ENCODE measurements at regions not wholly inside any gene's neighbourhood (a gene's known extent, or its start where the extent isn't known, plus 50 kb on each side); places are given as distances from the start of the nearest gene placed in this dataset.
A peak's percentile ranks its signal among the peaks of the same experiment; 100 is the strongest.
"Not testable (repeated sequence)": the region's sequence is repeated elsewhere in the genome, so short reads cannot be mapped to it uniquely, and the experiment has no call there.

- not testable (repeated sequence) for DNase-seq (ENCODE audit: low spot score)
Observed at GRCh38 chr6:26799903-26800633, 140.5 kb upstream of the ZNF322 start.

- DNase-seq (ENCODE audit: low spot score): not testable (repeated sequence)
Observed at GRCh38 chr6:26803762-26804161, 144.2 kb upstream of the ZNF322 start.

GRCh38 chr6:26811486-26812116, 152.1 kb upstream of the ZNF322 start:
- DNase-seq (ENCODE audit: low spot score): not testable (repeated sequence)

- not testable (repeated sequence) for DNase-seq (ENCODE audit: low spot score)
Observed at GRCh38 chr6:26818640-26819225, 159.2 kb upstream of the ZNF322 start.

GRCh38 chr6:26827965-26828364, 168.4 kb upstream of the ZNF322 start:
- not testable (repeated sequence) for DNase-seq (ENCODE audit: low spot score)

GRCh38 chr6:26829480-26829879, 169.9 kb upstream of the ZNF322 start:
- not testable (repeated sequence) for DNase-seq (ENCODE audit: low spot score)

GRCh38 chr6:26830992-26831391, 171.4 kb upstream of the ZNF322 start:
- DNase-seq (ENCODE audit: low spot score): not testable (repeated sequence)

GRCh38 chr6:26835707-26836106, 176.2 kb upstream of the ZNF322 start:
- not testable (repeated sequence) for DNase-seq (ENCODE audit: low spot score)

- not testable (repeated sequence) for DNase-seq (ENCODE audit: low spot score)
Observed at GRCh38 chr6:26836657-26837056, 177.1 kb upstream of the ZNF322 start.

GRCh38 chr6:26844823-26845222, 185.3 kb upstream of the ZNF322 start:
- DNase-seq (ENCODE audit: low spot score): not testable (repeated sequence)

GRCh38 chr6:26857289-26857688, 197.7 kb upstream of the ZNF322 start:
- DNase-seq (ENCODE audit: low spot score): not testable (repeated sequence)

- DNase-seq (ENCODE audit: low spot score): not testable (repeated sequence)
Observed at GRCh38 chr6:26859067-26859770, 199.7 kb upstream of the ZNF322 start.

GRCh38 chr6:26859771-26860163, 200.2 kb upstream of the ZNF322 start:
- not testable (repeated sequence) for DNase-seq (ENCODE audit: low spot score)

- not testable (repeated sequence) for DNase-seq (ENCODE audit: low spot score)
Observed at GRCh38 chr6:26861913-26862312, 202.4 kb upstream of the ZNF322 start.

- DNase-seq (ENCODE audit: low spot score): not testable (repeated sequence)
Observed at GRCh38 chr6:26863641-26864040, 204.1 kb upstream of the ZNF322 start.

GRCh38 chr6:26898785-26899184, 239.2 kb upstream of the ZNF322 start:
- DNase-seq (ENCODE audit: low spot score): not testable (repeated sequence)

GRCh38 chr6:26924206-26924605, 264.7 kb upstream of the ZNF322 start:
- not testable (repeated sequence) for DNase-seq (ENCODE audit: low spot score)

- DNase-seq (ENCODE audit: low spot score): not testable (repeated sequence)
Observed at GRCh38 chr6:26928190-26928589, 268.6 kb upstream of the ZNF322 start.

- not testable (repeated sequence) for DNase-seq (ENCODE audit: low spot score)
Observed at GRCh38 chr6:26937258-26937657, 277.7 kb upstream of the ZNF322 start.

- not testable (repeated sequence) for DNase-seq (ENCODE audit: low spot score)
Observed at GRCh38 chr6:26951211-26951610, 291.7 kb upstream of the ZNF322 start.

GRCh38 chr6:26956078-26956600, 291.4 kb upstream of the PRSS16 start:
- DNase-seq (ENCODE audit: low spot score): peak; percentile 76

Measured in HT-29 (cell line).